Esophagus squamous epithelium (tissue), 4 donors: ENCODE measurements at regions not wholly inside any gene's neighbourhood (a gene's known extent, or its start where the extent isn't known, plus 50 kb on each side); places are given as distances from the start of the nearest gene placed in this dataset.

Experiments used
- POLR2A ChIP-seq, 4 donors: fragments of 450-650 bp; IDR thresholded peaks; one replicate each; pipeline ENCODE4 v1.6.1; 2017; ENCODE audit warnings: antibody characterized with exemption in 4 of 4, mild to moderate bottlenecking in 4 of 4, moderate library complexity in 3 of 4
- TF ChIP-seq, protein P1 (sequence below), 6 experiments: fragments of 450-650 bp in 4 of 6; fragments of 200-600 bp in 2 of 6; sonication (generic) in 2 of 6; IDR thresholded peaks; one replicate each; pipeline ENCODE4 v1.5.1; 2016 to 2019; ENCODE audit warnings: antibody characterized with exemption in 6 of 6, mild to moderate bottlenecking in 4 of 6, moderate library complexity in 4 of 6

DNA sequence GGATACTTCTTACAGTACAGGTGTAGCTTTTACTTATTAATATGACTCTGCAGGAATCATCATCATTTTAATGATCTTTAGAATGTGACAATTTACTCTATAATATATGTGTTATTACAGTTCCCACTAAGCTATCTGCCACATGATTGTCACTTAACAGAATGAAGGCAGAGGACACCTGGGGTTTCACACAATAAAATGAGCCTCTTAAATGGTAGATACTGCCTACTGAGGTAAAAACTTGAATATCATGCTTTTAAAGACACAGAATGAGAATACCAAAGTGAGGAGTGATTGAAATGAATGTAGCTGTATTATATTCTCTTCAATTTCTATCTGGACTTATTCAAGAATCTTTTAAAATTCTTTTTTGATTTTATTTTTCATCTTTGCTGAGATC lies 1255.3 kb upstream of the LRRN3 start:
- TF ChIP-seq, protein P1, sequence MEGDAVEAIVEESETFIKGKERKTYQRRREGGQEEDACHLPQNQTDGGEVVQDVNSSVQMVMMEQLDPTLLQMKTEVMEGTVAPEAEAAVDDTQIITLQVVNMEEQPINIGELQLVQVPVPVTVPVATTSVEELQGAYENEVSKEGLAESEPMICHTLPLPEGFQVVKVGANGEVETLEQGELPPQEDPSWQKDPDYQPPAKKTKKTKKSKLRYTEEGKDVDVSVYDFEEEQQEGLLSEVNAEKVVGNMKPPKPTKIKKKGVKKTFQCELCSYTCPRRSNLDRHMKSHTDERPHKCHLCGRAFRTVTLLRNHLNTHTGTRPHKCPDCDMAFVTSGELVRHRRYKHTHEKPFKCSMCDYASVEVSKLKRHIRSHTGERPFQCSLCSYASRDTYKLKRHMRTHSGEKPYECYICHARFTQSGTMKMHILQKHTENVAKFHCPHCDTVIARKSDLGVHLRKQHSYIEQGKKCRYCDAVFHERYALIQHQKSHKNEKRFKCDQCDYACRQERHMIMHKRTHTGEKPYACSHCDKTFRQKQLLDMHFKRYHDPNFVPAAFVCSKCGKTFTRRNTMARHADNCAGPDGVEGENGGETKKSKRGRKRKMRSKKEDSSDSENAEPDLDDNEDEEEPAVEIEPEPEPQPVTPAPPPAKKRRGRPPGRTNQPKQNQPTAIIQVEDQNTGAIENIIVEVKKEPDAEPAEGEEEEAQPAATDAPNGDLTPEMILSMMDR (IDR thresholded peaks at IDR 0.05): no peak
- TF ChIP-seq POLR2A (IDR thresholded peaks at IDR 0.05): no peak
